Heart right ventricle (tissue), 16 donors: ENCODE measurements at regions not wholly inside any gene's neighbourhood (a gene's known extent, or its start where the extent isn't known, plus 50 kb on each side); places are given as distances from the start of the nearest gene placed in this dataset.
"Not testable (repeated sequence)": the region's sequence is repeated elsewhere in the genome, so short reads cannot be mapped to it uniquely, and the experiment has no call there.

Source experiments
- ATAC-seq, 8 donors: fragments of 200-7000 bp; cut with Tn5 transposase; one replicate each; pipeline ENCODE4 v1.9.1; 2020; ENCODE audit warnings: mild to moderate bottlenecking in 8 of 8, moderate library complexity in 8 of 8, moderate number of reproducible peaks in 1 of 8
- DNase-seq, 2 donors: peaks; one replicate each; pipeline ENCODE4 v3.0.0-alpha.2; 2020
- H3K27ac ChIP-seq, 10 donors: fragments of 200-600 bp; sonication (generic) in 2 of 10; one replicate each; pipeline versions ENCODE4 v1.5.0 to v1.8.0; 2020 to 2022; ENCODE audit warnings: mild to moderate bottlenecking in 3 of 10
- H3K27me3 ChIP-seq, 7 donors: fragments of 200-600 bp; one replicate each; pipeline ENCODE4 v1.8.0; 2021 to 2022; ENCODE audit warnings: mild to moderate bottlenecking in 2 of 7
- H3K36me3 ChIP-seq, 9 donors: fragments of 200-600 bp; sonication (generic) in 1 of 9; one replicate each; pipeline versions ENCODE4 v1.5.0 to v1.8.0; 2020 to 2022; ENCODE audit warnings: mild to moderate bottlenecking in 2 of 9
- H3K4me1 ChIP-seq, 9 donors: fragments of 200-600 bp; sonication (generic) in 1 of 9; one replicate each; pipeline versions ENCODE4 v1.5.0 to v1.8.0; 2020 to 2022; ENCODE audit warnings: mild to moderate bottlenecking in 4 of 9
- H3K4me3 ChIP-seq, 10 donors: fragments of 200-600 bp; sonication (generic) in 2 of 10; one replicate each; pipeline versions ENCODE4 v1.5.0 to v1.8.0; 2020 to 2022; ENCODE audit warnings: mild to moderate bottlenecking in 7 of 10, moderate library complexity in 2 of 10
- H3K9me3 ChIP-seq, 11 donors: fragments of 200-600 bp in 10 of 11; sonication (generic) in 2 of 11; one replicate each; pipeline versions ENCODE4 v1.5.0 to v1.8.0; 2013 to 2022; ENCODE audit warnings: mild to moderate bottlenecking in 2 of 11, control low read depth in 1 of 11, moderate library complexity in 1 of 11
- WGBS, 2 donors: extraction: QIAGEN DNeasy Blood & Tissue Kit; methylation state at CpG; one replicate each; pipeline ENCODE4 v1.1.7; 2013; ENCODE audit warnings: inconsistent platforms in 1 of 2; 5-methylcytosine and 5-hydroxymethylcytosine counted together
- intact Hi-C, 10 donors: fragments of 100-400 bp; cut with DNase I; formaldehyde crosslinking; loops; one replicate each; pipeline versions ENCODE4 v1.11.1 to v1.14.2; 2022
- TF ChIP-seq, protein P1 (sequence below), 9 donors: fragments of 200-600 bp; sonication (generic) in 2 of 9; IDR thresholded peaks; one replicate each; pipeline versions ENCODE4 v1.5.0 to v1.8.0; 2021 to 2022; ENCODE audit warnings: antibody characterized with exemption in 9 of 9, mild to moderate bottlenecking in 5 of 9, moderate library complexity in 1 of 9
- donor health status: Arrhythmogenic right ventricular cardiomyopathy.
- donor health status: ischemic (EF 13 %, LVEDD 7.1; RV severe dilation, severe dysfunction).
- donor health status: healthy with polysubstance abuse.
- donor health status: DM: no; HTN: yes; CAD: no.
- donor health status: DM: no; HTN: no; CAD: no.
- donor health status: ischemic (EF 25% LVEDD 6.9; RV normal size, moderate dysfunction).
- donor health status: ischemic (EF 25% LVEDD 5.7; RV mildly dilated, moderate dysfunction).
- donor health status: healthy.
- donor health status: DM: yes; HTN: yes; CAD: no.
- donor health status: Ischemic cardiomyopathy.
- donor health status: ischemic (EF 35%, LVEDD 5.7; RV mildly dilated, moderate dysfunction).
- donor health status: nonischemic (EF 11% LVEDD 7.7; RV severe dilation, severe dysfunction).
- donor health status: DM: yes; HTN: yes; CAD: no.
- donor health status: PGD.
- donor health status: ischemic (EF 29% LVEDD 5.4; RV normal size, mild dysfunction).
- donor health status: nonischemic (EF 23%, LVEDD 6.1; RV moderate dilation, normal function).

DNA sequence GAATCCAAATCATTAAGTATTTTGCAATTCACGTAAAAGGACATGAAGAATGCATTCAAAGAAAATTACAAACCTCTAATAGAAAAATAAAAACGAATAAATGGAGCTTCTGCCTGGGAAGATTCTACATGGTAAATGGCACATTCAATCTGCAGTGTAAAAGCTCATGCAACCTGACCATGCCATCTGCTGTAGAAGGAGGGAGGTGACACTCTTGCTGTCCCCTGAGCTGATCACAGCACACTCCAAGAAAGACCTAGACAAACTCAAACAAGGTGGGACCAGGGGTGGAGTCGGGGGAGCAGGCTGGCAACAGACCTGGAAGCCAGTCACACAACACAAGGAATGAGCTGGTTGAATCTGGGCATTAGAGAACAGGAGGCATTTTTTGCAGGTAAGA lies 101.8 kb downstream of the BDH1 start:
- DNase-seq (no peak), ATAC-seq (peak in 7 of 8 donors; percentile 37 to 76 (median 52))
- no peak overlapping the region for H3K4me3 ChIP-seq
- peaks cover 0 to 14% (median 7%) of the 10 kb centered on the region in 9 donors for H3K4me1 ChIP-seq
- no peaks in the 10 kb centered on the region for H3K27me3 ChIP-seq
- WGBS, 2 donors: 63 to 64% methylated on average over 3 of the region's 3 CpGs
- H3K36me3 ChIP-seq: no peaks in the 10 kb centered on the region
- TF ChIP-seq, protein P1, sequence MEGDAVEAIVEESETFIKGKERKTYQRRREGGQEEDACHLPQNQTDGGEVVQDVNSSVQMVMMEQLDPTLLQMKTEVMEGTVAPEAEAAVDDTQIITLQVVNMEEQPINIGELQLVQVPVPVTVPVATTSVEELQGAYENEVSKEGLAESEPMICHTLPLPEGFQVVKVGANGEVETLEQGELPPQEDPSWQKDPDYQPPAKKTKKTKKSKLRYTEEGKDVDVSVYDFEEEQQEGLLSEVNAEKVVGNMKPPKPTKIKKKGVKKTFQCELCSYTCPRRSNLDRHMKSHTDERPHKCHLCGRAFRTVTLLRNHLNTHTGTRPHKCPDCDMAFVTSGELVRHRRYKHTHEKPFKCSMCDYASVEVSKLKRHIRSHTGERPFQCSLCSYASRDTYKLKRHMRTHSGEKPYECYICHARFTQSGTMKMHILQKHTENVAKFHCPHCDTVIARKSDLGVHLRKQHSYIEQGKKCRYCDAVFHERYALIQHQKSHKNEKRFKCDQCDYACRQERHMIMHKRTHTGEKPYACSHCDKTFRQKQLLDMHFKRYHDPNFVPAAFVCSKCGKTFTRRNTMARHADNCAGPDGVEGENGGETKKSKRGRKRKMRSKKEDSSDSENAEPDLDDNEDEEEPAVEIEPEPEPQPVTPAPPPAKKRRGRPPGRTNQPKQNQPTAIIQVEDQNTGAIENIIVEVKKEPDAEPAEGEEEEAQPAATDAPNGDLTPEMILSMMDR (IDR thresholded peaks at IDR 0.05): peak in 7 of 9 donors; percentile 36 to 66 (median 58)
- intact Hi-C loops: loop anchor here in 6 of 10 donors (2.0 to 10.0 kb wide), 6 partner anchors 99 to 229 kb away; partner anchors contain the start of gene DLG1 (in 1 of the 6)
- no peaks in the 10 kb centered on the region for H3K9me3 ChIP-seq
- no peak overlapping the region for H3K27ac ChIP-seq

- WGBS, 2 donors: 88 to 91% methylated on average over 4 of the region's 4 CpGs
- no peaks in the 10 kb centered on the region for H3K27me3 ChIP-seq
These were observed 105.0 kb downstream of the BDH1 start for GRCh38 chr3:197450810-197451209.

DNA sequence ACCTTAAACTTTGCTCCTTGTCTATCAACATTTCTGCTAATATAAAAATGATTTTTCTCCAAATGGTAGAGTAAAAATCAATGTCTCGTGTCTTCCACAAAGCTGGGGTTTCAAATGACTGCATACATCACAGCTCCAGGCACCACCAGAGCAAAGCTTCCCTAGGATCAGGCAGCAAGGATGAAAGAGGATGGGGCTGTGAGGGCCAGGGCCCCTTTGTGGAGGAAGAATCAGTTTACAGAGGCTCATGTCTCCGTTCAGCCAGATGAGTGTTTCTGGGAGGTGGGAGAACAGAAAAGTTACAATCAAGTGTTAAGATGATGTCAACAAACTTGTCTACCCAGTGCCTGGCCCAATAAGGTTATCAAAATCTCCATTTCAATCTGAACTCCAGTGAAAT lies 105.5 kb downstream of the BDH1 start:
- 73 to 78% methylated on average over 2 of the region's 2 CpGs for WGBS, 2 donors
- ATAC-seq (no peak), DNase-seq (no peak)
- Histone ChIP-seq H3K36me3 (no peaks in the 10 kb centered on the region), H3K27ac (no peak overlapping the region), H3K9me3 (no peaks in the 10 kb centered on the region), H3K4me1 (no peaks in the 10 kb centered on the region), H3K27me3 (no peaks in the 10 kb centered on the region), H3K4me3 (no peak overlapping the region)
- intact Hi-C loops: loop anchor here in 6 of 10 donors (5.0 to 10.0 kb wide), 5 partner anchors 96 to 226 kb away; partner anchors contain the start of gene DLG1 (in 1 of the 6)
- TF ChIP-seq, protein P1 (IDR thresholded peaks at IDR 0.05): no peak

More at GRCh38 chr3:197450810-197451209, 105.0 kb downstream of the BDH1 start:
- H3K4me1 ChIP-seq: peaks cover 0 to 3% (median 0%) of the 10 kb centered on the region in 9 donors
- intact Hi-C loops: loop anchor here in 6 of 10 donors (5.0 to 10.0 kb wide), 5 partner anchors 96 to 226 kb away; partner anchors contain the start of gene DLG1 (in 1 of the 6)
- H3K4me3 ChIP-seq: no peak overlapping the region
- H3K36me3 ChIP-seq: no peaks in the 10 kb centered on the region
- no peak for DNase-seq
- H3K9me3 ChIP-seq: no peaks in the 10 kb centered on the region
- no peak for ATAC-seq
- TF ChIP-seq, protein P1 (IDR thresholded peaks at IDR 0.05): no peak
- H3K27ac ChIP-seq: no peak overlapping the region

DNA sequence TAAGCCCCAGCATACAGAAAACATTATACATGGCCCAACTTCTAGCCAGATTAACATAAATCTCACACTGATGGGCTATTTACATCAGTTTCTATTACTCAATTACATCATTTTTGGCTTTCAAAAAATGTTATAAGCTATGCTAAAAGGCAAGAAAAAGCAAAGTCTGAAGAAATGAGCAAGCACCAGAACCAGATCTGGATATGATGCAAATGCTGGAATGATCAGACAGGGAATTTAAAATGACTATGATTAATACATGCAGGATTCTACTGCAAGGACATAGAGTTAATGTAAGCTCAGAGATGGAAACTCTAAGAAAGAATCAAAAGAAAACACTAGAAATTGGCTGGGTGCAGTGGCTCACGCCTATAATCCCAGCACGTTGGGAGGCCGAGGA lies 106.6 kb downstream of the BDH1 start:
- H3K27me3 ChIP-seq, intact Hi-C loops, H3K36me3 ChIP-seq, H3K27ac ChIP-seq, H3K9me3 ChIP-seq, DNase-seq, ATAC-seq, H3K4me3 ChIP-seq, H3K4me1 ChIP-seq: not testable (repeated sequence)
- WGBS, 2 donors: 93 to 95% methylated on average over 3 of the region's 3 CpGs

DNA sequence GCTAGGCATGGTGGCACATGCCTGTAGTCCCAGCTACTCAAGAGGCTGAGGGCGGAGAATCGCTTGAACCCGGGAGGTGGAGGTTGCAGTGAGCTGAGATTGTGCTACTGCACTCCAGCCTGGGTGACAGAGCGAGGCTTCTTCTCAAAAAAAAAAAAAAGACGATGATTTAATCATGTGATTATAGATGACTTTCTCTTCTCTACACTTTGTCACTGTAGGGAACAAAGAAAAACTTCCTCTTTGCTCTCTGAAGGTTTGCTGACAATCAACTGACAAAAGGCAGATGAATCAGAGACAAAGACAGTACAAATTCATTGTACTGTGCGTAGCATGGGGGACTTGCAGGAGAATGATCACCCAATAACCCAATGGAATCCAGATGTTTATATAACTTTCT lies 108.0 kb downstream of the BDH1 start:
- H3K36me3 ChIP-seq, H3K27me3 ChIP-seq, DNase-seq, H3K27ac ChIP-seq, H3K9me3 ChIP-seq, H3K4me3 ChIP-seq, intact Hi-C loops, H3K4me1 ChIP-seq, ATAC-seq: not testable (repeated sequence)
- WGBS, 2 donors: 83 to 90% methylated on average over 4 to 6 of the region's 6 CpGs
